Effector memory CD4-positive, alpha-beta T cell (primary cell): ENCODE measurements at regions not wholly inside any gene's neighbourhood (a gene's known extent, or its start where the extent isn't known, plus 50 kb on each side); places are given as distances from the start of the nearest gene placed in this dataset.
"Not testable (repeated sequence)": the region's sequence is repeated elsewhere in the genome, so short reads cannot be mapped to it uniquely, and the experiment has no call there.

Experiments
- DNase-seq, 3 donors: peaks; one replicate each; pipeline ENCODE4 v3.0.0-alpha.2; 2020
- H3K27ac ChIP-seq: 2 replicates; pipeline ENCODE4 v1.7.0; 2013; ENCODE audit warnings: mild to moderate bottlenecking, low read length, moderate library complexity; ENCODE audit not compliant: insufficient read depth, poor library complexity, severe bottlenecking
- H3K27me3 ChIP-seq: replicated peaks from 2 replicates; pipeline ENCODE4 v1.7.0; 2013; ENCODE audit warnings: mild to moderate bottlenecking, low read length; ENCODE audit not compliant: insufficient read depth, control insufficient read depth, poor library complexity, severe bottlenecking
- H3K36me3 ChIP-seq: 2 replicates; pipeline ENCODE4 v1.7.0; 2013; ENCODE audit warnings: mild to moderate bottlenecking, low read length, moderate library complexity; ENCODE audit not compliant: control insufficient read depth, insufficient read depth
- H3K4me1 ChIP-seq: 2 replicates; pipeline ENCODE4 v1.7.0; 2013; ENCODE audit warnings: low read length, mild to moderate bottlenecking; ENCODE audit not compliant: control insufficient read depth, insufficient read depth, poor library complexity, severe bottlenecking
- H3K4me3 ChIP-seq: 2 replicates; pipeline ENCODE4 v1.7.0; 2013; ENCODE audit warnings: low read length, low read depth, mild to moderate bottlenecking; ENCODE audit not compliant: insufficient read depth, poor library complexity, severe bottlenecking
- H3K9me3 ChIP-seq: 2 replicates; pipeline ENCODE4 v1.7.0; 2013; ENCODE audit warnings: mild to moderate bottlenecking, low read length, moderate library complexity; ENCODE audit not compliant: control insufficient read depth

DNA sequence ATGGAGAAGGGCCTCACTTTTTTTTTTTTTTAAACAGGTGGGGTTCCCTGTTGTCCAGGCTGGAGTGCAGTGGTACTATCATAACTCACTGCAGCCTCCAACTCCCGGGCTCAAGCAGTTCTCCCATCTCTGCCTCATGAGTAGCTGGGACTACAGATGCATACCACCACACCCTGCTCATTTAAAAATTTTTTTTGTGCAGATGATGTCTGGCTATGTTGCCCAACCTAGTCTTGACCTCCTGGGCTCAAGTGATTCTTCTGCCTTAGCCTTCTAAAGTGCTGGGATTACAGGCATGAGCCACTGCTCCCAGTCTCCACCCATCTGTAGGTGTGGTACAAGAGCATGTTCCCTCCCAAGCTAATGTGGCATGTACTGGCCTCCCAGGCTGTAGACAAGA lies 380.6 kb upstream of the AMELY start:
- Histone ChIP-seq H3K27ac (no peak overlapping the region), H3K27me3 (no peaks in the 10 kb centered on the region)

DNA sequence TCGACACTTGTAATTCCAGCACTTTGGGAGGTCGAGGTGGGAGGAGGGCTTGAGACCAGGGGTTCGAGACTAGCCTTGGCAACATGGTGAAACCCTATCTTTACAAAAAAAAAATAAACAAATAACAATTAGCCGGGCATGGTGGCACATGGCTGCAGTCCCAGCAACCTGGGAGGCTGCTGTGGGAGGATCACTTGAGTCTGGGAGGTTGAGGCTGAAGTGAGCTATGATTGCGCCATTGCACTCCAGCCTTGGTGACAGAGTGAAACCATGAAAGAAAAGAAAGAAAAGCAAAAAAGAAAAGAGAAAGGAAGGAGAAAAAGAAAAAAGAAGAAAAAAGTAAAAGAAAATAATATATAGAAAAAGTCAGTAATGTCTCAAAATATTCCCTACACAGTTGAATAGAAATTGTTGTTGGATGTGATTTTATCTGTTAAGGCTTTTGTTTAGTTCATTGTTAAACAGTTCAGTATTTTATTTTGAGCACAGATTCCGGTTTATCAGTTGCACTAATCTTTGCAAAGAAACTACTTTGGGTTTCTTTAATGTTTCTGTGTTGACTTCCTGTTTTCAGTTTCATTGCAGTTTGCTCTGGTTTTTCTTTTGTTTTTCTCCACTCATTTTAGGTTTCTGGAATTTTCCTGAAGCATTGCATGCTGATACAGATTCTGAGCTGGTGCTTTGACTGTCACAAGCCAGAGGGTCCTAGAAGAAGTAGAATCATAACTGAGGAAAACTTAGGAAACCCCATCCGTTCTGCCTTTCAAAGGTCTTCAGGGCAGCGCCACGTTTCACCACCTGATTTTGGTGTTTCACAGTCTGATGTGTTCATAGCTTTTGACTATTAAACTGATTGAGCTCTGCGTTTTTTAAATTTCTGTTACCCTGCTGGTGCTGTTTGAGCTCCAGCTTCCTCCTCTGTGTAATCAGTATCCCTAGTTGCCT lies 378.6 kb upstream of the AMELY start:
- H3K4me3 ChIP-seq, result no peak overlapping the region
- no peaks in the 10 kb centered on the region for H3K4me1 ChIP-seq
- DNase-seq, result no peak
- H3K27me3 ChIP-seq, result no peaks in the 10 kb centered on the region
- no peaks in the 10 kb centered on the region for H3K36me3 ChIP-seq
- H3K9me3 ChIP-seq, result no peaks in the 10 kb centered on the region
- peak overlapping the region; percentile 53 for H3K27ac ChIP-seq

More for the DNA sequence above, 380.6 kb upstream of the AMELY start:
- no peak for DNase-seq
- H3K4me1 ChIP-seq, result no peaks in the 10 kb centered on the region
- H3K4me3 ChIP-seq, result no peak overlapping the region
- no peaks in the 10 kb centered on the region for H3K9me3 ChIP-seq
- H3K36me3 ChIP-seq, result no peaks in the 10 kb centered on the region

DNA sequence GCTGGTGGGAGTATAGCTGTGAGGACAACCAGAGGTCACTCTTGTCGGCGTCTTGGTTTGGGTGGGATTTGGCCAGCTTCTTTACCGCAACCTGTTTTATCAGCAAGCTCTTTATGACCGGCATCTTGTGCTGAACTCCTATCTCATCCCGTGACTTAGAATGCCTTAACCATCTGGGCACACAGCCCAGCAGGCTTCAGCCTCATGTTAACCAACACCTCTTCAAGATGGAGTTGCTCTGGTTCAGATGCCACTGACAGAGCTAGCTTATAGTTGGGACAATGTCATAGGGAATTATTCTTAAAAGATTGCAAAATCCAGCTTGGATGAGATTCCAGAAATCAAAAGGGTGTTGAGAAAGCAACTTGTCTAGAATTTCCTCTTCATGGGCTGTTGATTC lies 377.1 kb upstream of the AMELY start:
- Histone ChIP-seq H3K4me1 (no peaks in the 10 kb centered on the region), H3K4me3 (no peak overlapping the region), H3K36me3 (no peaks in the 10 kb centered on the region), H3K27me3 (no peaks in the 10 kb centered on the region), H3K27ac (no peak overlapping the region), H3K9me3 (no peaks in the 10 kb centered on the region)
- no peak for DNase-seq

DNA sequence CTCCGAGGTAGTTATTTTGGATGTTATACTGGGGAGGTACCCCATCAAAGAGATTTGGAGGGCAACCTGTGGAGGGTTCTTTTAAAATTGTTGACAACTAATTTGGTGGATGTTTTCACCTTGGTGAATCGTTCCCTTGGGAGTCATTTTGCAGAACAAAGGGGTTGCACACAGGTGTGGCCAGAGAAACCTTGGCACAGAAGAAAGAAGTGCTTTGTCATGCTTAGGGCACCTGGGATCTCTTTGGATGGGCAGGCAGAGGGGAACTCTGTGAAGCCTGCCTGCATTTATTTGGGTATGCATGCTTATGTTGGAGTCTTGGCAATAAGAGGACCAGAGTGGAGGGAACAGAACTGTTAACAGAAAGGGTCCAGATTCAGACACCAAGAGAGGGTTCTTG lies 376.4 kb upstream of the AMELY start:
- not testable (repeated sequence) for H3K9me3 ChIP-seq, H3K27ac ChIP-seq, H3K4me1 ChIP-seq, H3K4me3 ChIP-seq, DNase-seq, H3K27me3 ChIP-seq, H3K36me3 ChIP-seq

DNA sequence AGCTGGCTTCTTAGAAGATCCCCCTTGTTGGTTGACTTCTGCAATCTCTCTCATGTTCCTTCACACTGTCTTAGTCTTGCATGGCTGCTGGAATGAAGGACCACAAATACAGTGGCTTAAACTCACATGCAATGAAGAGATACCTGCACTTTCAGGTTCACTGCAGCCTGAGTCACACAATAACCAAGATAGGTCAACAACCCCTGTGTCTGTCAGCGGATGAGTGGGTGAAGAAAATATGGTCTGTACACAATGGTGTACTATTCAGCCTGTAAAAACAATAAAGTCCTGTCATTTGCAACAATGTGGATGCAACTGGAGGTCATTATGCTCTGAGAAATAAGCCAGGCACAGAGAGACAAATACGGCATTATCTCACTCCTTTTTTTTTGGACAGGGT lies 373.8 kb upstream of the AMELY start:
- H3K36me3 ChIP-seq, result no peaks in the 10 kb centered on the region

DNA sequence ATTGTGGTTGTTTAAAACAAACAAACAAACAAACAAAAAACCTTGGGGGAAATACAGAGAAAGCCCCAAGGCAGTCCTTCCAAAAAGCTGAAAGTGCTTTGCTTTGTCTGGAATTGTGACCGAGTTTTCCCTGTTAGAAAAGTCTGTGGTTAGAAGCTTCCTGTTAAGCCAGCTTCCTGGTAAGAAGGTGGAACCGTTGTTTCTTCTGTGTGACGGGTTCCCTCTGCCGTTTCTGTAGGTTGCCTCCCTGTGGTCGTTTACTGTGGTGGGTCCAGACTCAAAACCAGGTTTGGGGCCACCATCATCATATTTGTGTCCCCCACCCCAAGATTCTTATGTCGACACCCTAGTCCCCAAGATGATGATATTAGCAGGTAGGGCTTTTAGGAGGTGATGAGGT lies 371.4 kb upstream of the AMELY start:
- Histone ChIP-seq H3K4me1 (peaks cover 6% of the 10 kb centered on the region), H3K36me3 (no peaks in the 10 kb centered on the region), H3K4me3 (no peak overlapping the region), H3K27me3 (no peaks in the 10 kb centered on the region), H3K9me3 (no peaks in the 10 kb centered on the region), H3K27ac (no peak overlapping the region)
- no peak for DNase-seq

More for the DNA sequence above, 373.8 kb upstream of the AMELY start:
- no peaks in the 10 kb centered on the region for H3K9me3 ChIP-seq
- no peak overlapping the region for H3K4me3 ChIP-seq
- DNase-seq, result no peak
- H3K27me3 ChIP-seq, result no peaks in the 10 kb centered on the region
- H3K27ac ChIP-seq, result no peak overlapping the region
- H3K4me1 ChIP-seq, result no peaks in the 10 kb centered on the region

DNA sequence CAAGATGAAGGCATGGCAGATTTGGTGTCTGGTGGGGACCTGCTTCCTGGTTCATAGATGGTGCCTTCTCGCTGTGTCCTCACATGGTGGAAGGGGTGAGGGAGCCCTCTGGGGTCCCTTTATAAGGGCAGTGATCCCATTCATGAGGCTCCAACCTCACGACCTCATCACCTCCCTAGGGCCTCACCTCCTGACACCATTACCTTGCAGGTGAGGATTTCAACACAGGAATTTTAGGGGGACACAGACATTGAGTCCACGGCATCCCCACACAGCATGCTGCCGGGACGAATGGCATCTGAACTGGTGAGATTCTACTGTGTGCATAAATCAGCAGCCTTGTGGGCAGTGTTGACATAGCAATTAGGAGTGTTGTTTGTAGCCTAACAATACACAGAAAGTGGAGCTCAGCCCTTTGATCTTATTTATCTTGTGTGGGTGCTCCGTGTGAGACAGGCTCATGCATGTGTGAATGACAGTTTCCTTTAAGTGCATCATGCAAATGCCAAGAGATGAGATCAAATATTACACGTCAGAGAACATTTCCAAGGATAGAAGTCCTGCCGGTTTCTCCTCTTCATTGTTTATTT lies 368.7 kb upstream of the AMELY start:
- H3K4me3 ChIP-seq, H3K27me3 ChIP-seq, H3K9me3 ChIP-seq, H3K4me1 ChIP-seq, H3K27ac ChIP-seq, H3K36me3 ChIP-seq: not testable (repeated sequence)
- peak in 1 of 3 donors; percentile 11 for DNase-seq

DNA sequence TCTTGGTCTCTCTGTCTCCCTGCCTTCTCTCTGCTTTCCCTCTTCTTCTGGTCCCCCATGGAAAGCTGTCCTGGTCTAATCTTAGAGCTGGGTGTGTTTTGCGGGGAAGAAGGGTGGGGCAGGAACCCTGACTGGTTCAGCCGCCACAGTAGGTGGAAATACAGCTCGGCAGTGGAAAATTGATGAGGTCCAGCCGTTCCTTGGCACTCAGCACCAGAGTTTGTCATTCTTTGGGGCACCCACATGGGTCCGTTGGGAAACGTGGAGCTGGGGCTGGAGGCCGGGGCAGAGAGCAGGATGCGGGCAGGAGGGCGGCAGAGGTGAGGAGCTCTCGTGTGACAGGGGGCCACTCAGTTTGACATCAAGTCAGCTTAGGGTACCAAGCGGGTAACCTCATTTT lies 364.2 kb upstream of the AMELY start:
- DNase-seq, result no peak
- H3K27me3 ChIP-seq, result no peaks in the 10 kb centered on the region
- no peaks in the 10 kb centered on the region for H3K36me3 ChIP-seq
- H3K4me1 ChIP-seq, result peaks cover 6% of the 10 kb centered on the region
- peak overlapping the region; percentile 55 for H3K27ac ChIP-seq
- H3K9me3 ChIP-seq, result no peaks in the 10 kb centered on the region
- peak overlapping the region; percentile 35 for H3K4me3 ChIP-seq

DNA sequence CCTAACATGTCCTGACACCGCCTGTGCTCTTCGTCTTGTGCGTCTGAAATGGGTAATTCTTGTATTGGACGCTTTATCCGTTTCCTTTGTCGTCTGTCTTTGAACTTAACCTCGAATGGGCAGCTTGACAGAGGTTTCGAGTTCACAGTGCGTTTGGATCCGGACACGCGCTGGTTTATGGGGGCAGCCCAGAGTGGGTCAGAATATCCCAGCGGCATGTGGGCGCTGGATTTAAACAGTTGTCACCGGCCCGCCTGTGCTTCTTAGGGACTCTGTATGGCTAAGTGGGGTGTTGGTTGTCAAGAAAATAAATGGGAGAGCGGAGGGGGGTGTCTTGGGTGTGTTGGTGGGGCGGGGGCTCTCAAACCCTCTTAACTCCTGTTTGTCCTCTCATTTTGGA lies 363.5 kb upstream of the AMELY start:
- H3K36me3 ChIP-seq, result no peaks in the 10 kb centered on the region
- H3K27ac ChIP-seq, result peak overlapping the region; percentile 55
- peak overlapping the region; percentile 50 for H3K4me3 ChIP-seq
- H3K9me3 ChIP-seq, result no peaks in the 10 kb centered on the region
- DNase-seq, result no peak
- no peaks in the 10 kb centered on the region for H3K27me3 ChIP-seq
- H3K4me1 ChIP-seq, result peaks cover 6% of the 10 kb centered on the region

DNA sequence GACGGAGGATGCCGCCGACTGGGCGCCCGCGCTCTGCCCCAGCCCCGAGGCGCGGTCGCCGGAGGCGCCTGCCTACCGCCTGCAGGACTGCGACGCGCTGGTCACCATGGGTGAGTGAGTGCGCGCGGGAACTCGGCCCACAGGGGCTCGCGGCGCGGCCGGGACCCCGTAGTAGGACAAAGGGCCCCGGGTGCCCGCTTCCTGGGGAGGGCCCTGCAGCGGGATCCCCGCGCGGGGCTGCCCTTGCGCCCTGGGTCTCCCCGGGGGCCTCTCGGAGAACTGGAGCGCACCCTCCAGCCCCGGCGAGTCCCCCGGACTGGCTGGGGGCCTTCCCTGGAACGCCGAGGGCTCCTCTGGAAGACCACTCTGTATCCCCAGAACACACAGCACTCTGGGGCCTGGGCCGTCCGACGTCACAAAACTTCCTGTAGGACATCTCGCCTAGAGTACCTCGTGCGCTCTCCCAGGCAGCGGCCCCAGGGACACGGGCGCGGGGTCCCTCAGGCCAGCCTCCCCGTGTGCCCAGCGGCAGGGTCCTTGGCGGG lies 362.9 kb upstream of the AMELY start:
- Histone ChIP-seq H3K27ac (peak overlapping the region; percentile 55), H3K4me3 (peak overlapping the region; percentile 50), H3K4me1 (peaks cover 4% of the 10 kb centered on the region), H3K9me3 (no peaks in the 10 kb centered on the region), H3K36me3 (no peaks in the 10 kb centered on the region), H3K27me3 (no peaks in the 10 kb centered on the region)
- DNase-seq, result no peak
